ENCODE measurements at regions not wholly inside any gene's neighbourhood (a gene's known extent, or its start where the extent isn't known, plus 50 kb on each side); places are given as distances from the start of the nearest gene placed in this dataset.
"Not testable (repeated sequence)": the region's sequence is repeated elsewhere in the genome, so short reads cannot be mapped to it uniquely, and the experiment has no call there.

GRCh38 chr9:1554081-1555035 lies 460.8 kb upstream of the SMARCA2 start:
- no peaks in the 10 kb centered on the region for H3K27me3 ChIP-seq
- H3K9me3 ChIP-seq (ENCODE audit: low read depth) = no peaks in the 10 kb centered on the region
- no peak overlapping the region for H3K27ac ChIP-seq
- no peak for DNase-seq (ENCODE audit: low read depth in 1 of 2, low spot score in 1 of 2)
- no peaks in the 10 kb centered on the region for H3K4me1 ChIP-seq (ENCODE audit: low read depth)
- no peaks in the 10 kb centered on the region for H3K36me3 ChIP-seq
- H3K4me3 ChIP-seq = no peak overlapping the region
- TF ChIP-seq CTCF (IDR thresholded peaks at IDR 0.05; ENCODE audit: low read depth, low read length) = no peak

GRCh38 chr9:1558666-1559065 lies 456.5 kb upstream of the SMARCA2 start:
- not testable (repeated sequence) for H3K27ac ChIP-seq; H3K36me3 ChIP-seq; DNase-seq (ENCODE audit: low read depth in 1 of 2, low spot score in 1 of 2); H3K9me3 ChIP-seq (ENCODE audit: low read depth); H3K4me1 ChIP-seq (ENCODE audit: low read depth); H3K27me3 ChIP-seq; H3K4me3 ChIP-seq

- no peaks in the 10 kb centered on the region for H3K36me3 ChIP-seq
- no peak overlapping the region for H3K4me3 ChIP-seq
- H3K27ac ChIP-seq = no peak overlapping the region
- TF ChIP-seq CTCF (IDR thresholded peaks at IDR 0.05; ENCODE audit: low read depth, low read length) = no peak
- no peak for DNase-seq (ENCODE audit: low read depth in 1 of 2, low spot score in 1 of 2)
- H3K9me3 ChIP-seq (ENCODE audit: low read depth) = no peaks in the 10 kb centered on the region
- no peaks in the 10 kb centered on the region for H3K27me3 ChIP-seq
- no peaks in the 10 kb centered on the region for H3K4me1 ChIP-seq (ENCODE audit: low read depth)
Observed at GRCh38 chr9:1575939-1576338, 439.2 kb upstream of the SMARCA2 start.

- Histone ChIP-seq H3K9me3 (ENCODE audit: low read depth) (no peaks in the 10 kb centered on the region), H3K4me1 (ENCODE audit: low read depth) (no peaks in the 10 kb centered on the region), H3K36me3 (no peaks in the 10 kb centered on the region), H3K4me3 (no peak overlapping the region), H3K27me3 (no peaks in the 10 kb centered on the region), H3K27ac (no peak overlapping the region)
- no peak for TF ChIP-seq CTCF (IDR thresholded peaks at IDR 0.05; ENCODE audit: low read depth, low read length)
- no peak for DNase-seq (ENCODE audit: low read depth in 1 of 2, low spot score in 1 of 2)
Observed at GRCh38 chr9:1580215-1580614, 434.9 kb upstream of the SMARCA2 start.

GRCh38 chr9:1581926-1582325 lies 433.2 kb upstream of the SMARCA2 start:
- no peak for DNase-seq (ENCODE audit: low read depth in 1 of 2, low spot score in 1 of 2)
- Histone ChIP-seq H3K27me3 (no peaks in the 10 kb centered on the region), H3K36me3 (no peaks in the 10 kb centered on the region), H3K27ac (no peak overlapping the region), H3K4me3 (no peak overlapping the region), H3K4me1 (ENCODE audit: low read depth) (no peaks in the 10 kb centered on the region), H3K9me3 (ENCODE audit: low read depth) (no peaks in the 10 kb centered on the region)
- no peak for TF ChIP-seq CTCF (IDR thresholded peaks at IDR 0.05; ENCODE audit: low read depth, low read length)

GRCh38 chr9:1591310-1591709 lies 423.8 kb upstream of the SMARCA2 start:
- no peaks in the 10 kb centered on the region for H3K4me1 ChIP-seq (ENCODE audit: low read depth)
- no peaks in the 10 kb centered on the region for H3K27me3 ChIP-seq
- no peaks in the 10 kb centered on the region for H3K36me3 ChIP-seq
- H3K4me3 ChIP-seq = no peak overlapping the region
- no peak for DNase-seq (ENCODE audit: low read depth in 1 of 2, low spot score in 1 of 2)
- TF ChIP-seq CTCF (IDR thresholded peaks at IDR 0.05; ENCODE audit: low read depth, low read length) = no peak
- no peaks in the 10 kb centered on the region for H3K9me3 ChIP-seq (ENCODE audit: low read depth)
- H3K27ac ChIP-seq = no peak overlapping the region
